ENCODE measurements at regions not wholly inside any gene's neighbourhood (a gene's known extent, or its start where the extent isn't known, plus 50 kb on each side); places are given as distances from the start of the nearest gene placed in this dataset.
"Not testable (repeated sequence)": the region's sequence is repeated elsewhere in the genome, so short reads cannot be mapped to it uniquely, and the experiment has no call there.

- ChIA-PET POLR2A (ENCODE audit: unreplicated experiment) (no interaction called here), CTCF (no interaction called here)
- ATAC-seq, result no peak
- Histone ChIP-seq H3K9me3 (ENCODE audit: low read length) (no peaks in the 10 kb centered on the region), H3K4me2 (ENCODE audit: low read length) (no peak overlapping the region), H3K79me2 (ENCODE audit: low read length) (no peaks in the 10 kb centered on the region), H3F3A (ENCODE audit: low read length, unreplicated experiment) (no peaks in the 10 kb centered on the region), H3K9me2 (replicated peaks; ENCODE audit: low read length) (no peaks in the 10 kb centered on the region), H3K9ac (ENCODE audit: low read length) (no peak overlapping the region), H3K27ac (ENCODE audit: low read length) (no peak overlapping the region), H2AFZ (ENCODE audit: low read length) (no peak overlapping the region), H3K36me3 (ENCODE audit: low read depth, low read length) (no peaks in the 10 kb centered on the region), H3K27me3 (ENCODE audit: low read length) (no peaks in the 10 kb centered on the region), H3K4me3 (ENCODE audit: low read length) (no peak overlapping the region), H3K4me1 (ENCODE audit: insufficient read depth, low read length) (no peaks in the 10 kb centered on the region), H4K20me1 (ENCODE audit: low read length) (no peaks in the 10 kb centered on the region)
- intact Hi-C loops (cut with micrococcal nuclease), result no loop called here
- DNase-seq, result no peak
- no peak for TF ChIP-seq EZH2 (IDR thresholded peaks at IDR 0.05; ENCODE audit: low read length, unreplicated experiment)
- no peak for TF ChIP-seq CTCF (conservative IDR thresholded peaks at IDR 0.05; ENCODE audit: low read depth, low read length)
- TF ChIP-seq EZH2phosphoT487 (IDR thresholded peaks at IDR 0.05; ENCODE audit: borderline replicate concordance, low read length), result no peak
- no TSS peak for BruUV-seq (replicated peaks)
These were observed 813.6 kb upstream of the EEF2KMT start for GRCh38 chr16:5911241-5911640.

GRCh38 chr16:5909556-5909955 is 812.0 kb upstream of the EEF2KMT start:
- CTCF ChIA-PET; POLR2A ChIA-PET (ENCODE audit: unreplicated experiment): not testable (repeated sequence)

GRCh38 chr16:5907544-5907943 is 809.9 kb upstream of the EEF2KMT start:
- Histone ChIP-seq H3K9me3 (ENCODE audit: low read length) (no peaks in the 10 kb centered on the region), H3K9me2 (replicated peaks; ENCODE audit: low read length) (no peaks in the 10 kb centered on the region), H3K27ac (ENCODE audit: low read length) (no peak overlapping the region), H2AFZ (ENCODE audit: low read length) (no peak overlapping the region), H3F3A (ENCODE audit: low read length, unreplicated experiment) (no peaks in the 10 kb centered on the region), H3K4me3 (ENCODE audit: low read length) (no peak overlapping the region), H3K36me3 (ENCODE audit: low read depth, low read length) (no peaks in the 10 kb centered on the region), H3K27me3 (ENCODE audit: low read length) (no peaks in the 10 kb centered on the region), H3K79me2 (ENCODE audit: low read length) (no peaks in the 10 kb centered on the region), H3K4me1 (ENCODE audit: insufficient read depth, low read length) (no peaks in the 10 kb centered on the region), H3K9ac (ENCODE audit: low read length) (no peak overlapping the region), H4K20me1 (ENCODE audit: low read length) (no peaks in the 10 kb centered on the region), H3K4me2 (ENCODE audit: low read length) (no peak overlapping the region)
- ChIA-PET CTCF (no interaction called here), POLR2A (ENCODE audit: unreplicated experiment) (no interaction called here)
- no peak for DNase-seq
- TF ChIP-seq EZH2phosphoT487 (IDR thresholded peaks at IDR 0.05; ENCODE audit: borderline replicate concordance, low read length) (no peak), CTCF (conservative IDR thresholded peaks at IDR 0.05; ENCODE audit: low read depth, low read length) (no peak), EZH2 (IDR thresholded peaks at IDR 0.05; ENCODE audit: low read length, unreplicated experiment) (no peak)
- ATAC-seq, result no peak
- intact Hi-C loops (cut with micrococcal nuclease), result no loop called here
- no TSS peak for BruUV-seq (replicated peaks)

More at GRCh38 chr16:5909556-5909955, 812.0 kb upstream of the EEF2KMT start:
- H3K9me3 ChIP-seq (ENCODE audit: low read length); intact Hi-C loops (cut with micrococcal nuclease); H3K4me2 ChIP-seq (ENCODE audit: low read length); H3K27ac ChIP-seq (ENCODE audit: low read length); H3K4me1 ChIP-seq (ENCODE audit: insufficient read depth, low read length); ATAC-seq; BruUV-seq (replicated peaks); H2AFZ ChIP-seq (ENCODE audit: low read length); H3K27me3 ChIP-seq (ENCODE audit: low read length); H3K79me2 ChIP-seq (ENCODE audit: low read length); DNase-seq; H3K36me3 ChIP-seq (ENCODE audit: low read depth, low read length); H3F3A ChIP-seq (ENCODE audit: low read length, unreplicated experiment); H3K9me2 ChIP-seq (replicated peaks; ENCODE audit: low read length); H3K4me3 ChIP-seq (ENCODE audit: low read length); H3K9ac ChIP-seq (ENCODE audit: low read length); H4K20me1 ChIP-seq (ENCODE audit: low read length): not testable (repeated sequence)
